GM06990 (cell line): ENCODE measurements at regions not wholly inside any gene's neighbourhood (a gene's known extent, or its start where the extent isn't known, plus 50 kb on each side); places are given as distances from the start of the nearest gene placed in this dataset.
"Not testable (repeated sequence)": the region's sequence is repeated elsewhere in the genome, so short reads cannot be mapped to it uniquely, and the experiment has no call there.

ENCODE experiments used
- DNase-seq: peaks from one replicate; pipeline ENCODE4 v3.0.0-alpha.2; 2011; ENCODE audit not compliant: insufficient read length; ENCODE audit errors: extremely low read depth
- H3K27me3 ChIP-seq: replicated peaks from 2 replicates; pipeline ENCODE4 v1.6.0; 2011; ENCODE audit warnings: low read length; ENCODE audit not compliant: control insufficient read depth, insufficient read depth
- H3K36me3 ChIP-seq: 2 replicates; pipeline ENCODE4 v1.5.1; 2011; ENCODE audit warnings: low read length; ENCODE audit not compliant: control insufficient read depth, insufficient read depth
- H3K4me3 ChIP-seq: replicated peaks from 2 replicates; pipeline ENCODE4 v1.5.1; 2011; ENCODE audit warnings: low read depth, mild to moderate bottlenecking, control low read depth, low read length
- TF ChIP-seq, protein P1 (sequence below): IDR thresholded peaks from 2 replicates; pipeline ENCODE4 v1.5.1; 2011; ENCODE audit warnings: low read length, control low read depth, mild to moderate bottlenecking, inconsistent platforms; ENCODE audit not compliant: insufficient read depth, poor library complexity, severe bottlenecking

DNA sequence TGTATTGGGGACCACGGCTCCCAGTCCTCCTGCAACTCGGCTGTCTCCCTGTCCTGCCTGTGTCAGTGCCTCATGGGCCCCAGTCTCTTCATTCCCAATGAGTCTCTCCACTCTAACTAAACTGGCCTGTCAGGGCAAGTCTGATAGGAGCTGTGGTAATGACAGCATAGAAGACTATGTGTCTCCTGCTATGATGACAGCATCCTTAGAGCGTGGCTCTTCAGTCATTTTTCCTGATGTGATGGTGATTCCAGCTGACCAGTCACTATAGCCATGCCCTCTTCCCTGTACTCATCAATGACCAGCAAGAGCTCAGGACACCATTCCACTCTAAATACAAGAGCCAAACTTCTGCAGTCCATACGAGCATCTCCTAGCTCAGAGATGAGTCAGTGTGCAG, 339.8 kb downstream of the PCNX1 start:
- TF ChIP-seq, protein P1, sequence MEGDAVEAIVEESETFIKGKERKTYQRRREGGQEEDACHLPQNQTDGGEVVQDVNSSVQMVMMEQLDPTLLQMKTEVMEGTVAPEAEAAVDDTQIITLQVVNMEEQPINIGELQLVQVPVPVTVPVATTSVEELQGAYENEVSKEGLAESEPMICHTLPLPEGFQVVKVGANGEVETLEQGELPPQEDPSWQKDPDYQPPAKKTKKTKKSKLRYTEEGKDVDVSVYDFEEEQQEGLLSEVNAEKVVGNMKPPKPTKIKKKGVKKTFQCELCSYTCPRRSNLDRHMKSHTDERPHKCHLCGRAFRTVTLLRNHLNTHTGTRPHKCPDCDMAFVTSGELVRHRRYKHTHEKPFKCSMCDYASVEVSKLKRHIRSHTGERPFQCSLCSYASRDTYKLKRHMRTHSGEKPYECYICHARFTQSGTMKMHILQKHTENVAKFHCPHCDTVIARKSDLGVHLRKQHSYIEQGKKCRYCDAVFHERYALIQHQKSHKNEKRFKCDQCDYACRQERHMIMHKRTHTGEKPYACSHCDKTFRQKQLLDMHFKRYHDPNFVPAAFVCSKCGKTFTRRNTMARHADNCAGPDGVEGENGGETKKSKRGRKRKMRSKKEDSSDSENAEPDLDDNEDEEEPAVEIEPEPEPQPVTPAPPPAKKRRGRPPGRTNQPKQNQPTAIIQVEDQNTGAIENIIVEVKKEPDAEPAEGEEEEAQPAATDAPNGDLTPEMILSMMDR: no peak
- no peak overlapping the region for H3K4me3 ChIP-seq
- H3K36me3 ChIP-seq: no peaks in the 10 kb centered on the region
- DNase-seq: no peak
- H3K27me3 ChIP-seq: no peaks in the 10 kb centered on the region

DNA sequence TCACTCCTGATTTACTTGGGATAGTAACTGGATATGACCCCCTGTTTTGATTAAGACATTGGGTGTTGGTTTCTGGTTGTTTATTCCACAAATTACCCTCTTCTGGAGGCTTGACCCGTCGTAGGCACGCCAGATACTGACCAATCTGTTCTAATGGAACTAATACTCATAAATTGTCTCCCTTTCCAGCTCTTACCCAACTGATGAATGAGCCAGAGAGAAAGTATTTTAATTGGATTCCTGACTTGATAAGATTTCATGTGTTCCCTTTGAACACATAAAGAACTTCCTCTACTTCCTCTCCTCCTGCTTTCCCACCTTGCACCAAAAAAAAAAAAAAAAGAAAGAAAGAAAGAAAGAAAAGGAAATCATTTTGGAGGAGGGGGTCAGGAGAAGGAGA, 340.9 kb downstream of the PCNX1 start:
- TF ChIP-seq, protein P1: no peak
- no peak for DNase-seq
- no peak overlapping the region for H3K4me3 ChIP-seq
- no peaks in the 10 kb centered on the region for H3K27me3 ChIP-seq
- no peaks in the 10 kb centered on the region for H3K36me3 ChIP-seq

DNA sequence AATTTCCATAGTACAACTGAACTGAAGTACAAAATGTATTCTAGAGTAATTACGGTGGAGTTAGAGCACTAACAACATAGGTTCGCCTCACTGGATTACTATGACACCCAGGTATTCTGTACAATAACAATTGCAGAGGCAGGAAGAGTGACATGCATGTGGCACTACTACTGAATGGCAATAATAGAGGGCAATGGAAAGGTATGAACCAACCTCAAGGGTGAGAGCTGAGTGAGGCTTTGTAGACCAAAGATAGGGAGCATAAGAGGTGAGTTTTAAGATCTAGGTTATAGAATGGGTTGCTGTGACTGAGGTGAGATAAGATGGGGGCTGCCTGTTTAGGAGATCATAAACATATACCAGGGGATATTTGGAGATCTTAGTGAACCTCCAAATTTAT, 343.1 kb downstream of the PCNX1 start:
- H3K4me3 ChIP-seq: no peak overlapping the region
- no peaks in the 10 kb centered on the region for H3K27me3 ChIP-seq
- H3K36me3 ChIP-seq: no peaks in the 10 kb centered on the region
- TF ChIP-seq, protein P1: no peak
- no peak for DNase-seq

DNA sequence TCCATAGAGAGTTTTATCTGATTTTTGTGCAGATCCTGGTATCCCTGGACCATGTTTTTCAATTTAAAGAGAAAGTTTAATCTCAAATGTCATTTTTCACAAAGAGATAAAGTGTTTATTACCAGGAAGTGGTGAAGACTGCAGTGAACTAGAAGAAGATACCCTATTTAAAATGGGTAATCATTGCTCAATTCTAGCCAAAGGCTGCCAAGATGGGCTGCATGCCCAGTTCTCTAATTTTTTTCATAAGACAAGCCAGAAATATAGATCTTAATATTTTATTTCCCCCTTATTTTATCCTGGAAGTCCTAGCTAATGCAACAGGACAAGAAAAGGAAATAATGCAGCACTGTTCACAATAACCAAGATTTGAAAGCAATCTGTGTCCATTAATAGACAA, 343.5 kb downstream of the PCNX1 start:
- TF ChIP-seq, protein P1: no peak
- Histone ChIP-seq H3K4me3 (no peak overlapping the region), H3K27me3 (no peaks in the 10 kb centered on the region), H3K36me3 (no peaks in the 10 kb centered on the region)
- no peak for DNase-seq

DNA sequence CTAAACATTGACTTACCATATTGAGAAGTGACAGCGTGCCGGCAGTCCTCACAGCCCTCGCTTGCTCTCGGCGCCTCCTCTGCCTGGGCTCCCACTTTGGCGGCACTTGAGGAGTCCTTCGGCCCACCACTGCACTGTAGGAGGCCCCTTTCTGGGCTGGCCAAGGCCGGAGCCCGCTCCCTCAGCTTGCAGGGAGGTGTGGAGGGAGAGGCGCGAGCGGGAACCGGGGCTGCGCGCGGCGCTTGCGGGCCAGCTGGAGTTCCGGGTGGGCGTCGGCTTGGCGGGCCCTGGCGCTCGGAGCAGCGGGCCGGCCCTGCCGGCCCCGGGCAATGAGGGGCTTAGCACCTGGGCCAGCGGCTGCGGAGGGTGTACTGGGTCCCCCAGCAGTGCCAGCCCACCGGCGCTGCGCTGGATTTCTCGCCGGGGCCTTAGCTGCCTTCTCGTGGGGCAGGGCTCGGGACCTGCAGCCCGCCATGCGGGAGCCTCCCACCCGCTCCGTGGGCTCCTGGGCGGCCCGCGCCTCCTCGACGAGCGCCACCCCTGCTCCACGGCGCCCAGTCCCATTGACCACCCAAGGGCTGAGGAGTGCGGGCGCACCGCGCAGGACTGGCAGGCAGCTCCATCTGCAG, 346.9 kb downstream of the PCNX1 start:
- H3K36me3 ChIP-seq, H3K27me3 ChIP-seq, H3K4me3 ChIP-seq, DNase-seq: not testable (repeated sequence)

DNA sequence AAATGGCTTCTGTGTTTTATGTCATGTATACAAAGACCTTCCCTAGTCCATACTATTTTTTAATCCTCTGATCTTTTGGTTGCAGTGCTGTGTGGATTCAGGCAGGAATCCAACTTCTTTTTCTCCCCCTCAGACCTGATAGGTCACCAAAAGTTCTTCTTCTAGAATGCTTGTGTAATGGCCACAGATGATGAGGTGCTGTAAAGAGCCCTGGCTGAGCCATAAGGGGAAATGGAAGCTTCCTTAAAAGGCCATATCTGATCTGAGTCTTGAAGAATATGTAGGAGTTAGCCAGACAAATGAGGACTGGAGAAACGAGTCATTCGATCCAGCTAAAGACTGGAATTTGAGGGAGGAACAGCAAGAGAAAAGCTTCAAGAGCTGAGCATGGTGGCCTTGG, 353.9 kb downstream of the PCNX1 start:
- no peak for DNase-seq
- no peaks in the 10 kb centered on the region for H3K36me3 ChIP-seq
- no peak overlapping the region for H3K4me3 ChIP-seq
- no peaks in the 10 kb centered on the region for H3K27me3 ChIP-seq
- TF ChIP-seq, protein P1: no peak
